DMS 273 (cell line): ENCODE measurements at regions not wholly inside any gene's neighbourhood (a gene's known extent, or its start where the extent isn't known, plus 50 kb on each side); places are given as distances from the start of the nearest gene placed in this dataset.

Experiments
- DNase-seq: peaks from one replicate; lab custom pipeline; 2025; ENCODE audit not compliant: unreplicated experiment; lab: John Stamatoyannopoulos, UW

- no peak for DNase-seq
These were observed 60.8 kb downstream of the CCNA1 start for GRCh38 chr13:36493046-36493445.

- no peak for DNase-seq
These were observed 63.1 kb downstream of the CCNA1 start for GRCh38 chr13:36495431-36495830.

GRCh38 chr13:36509369-36509768 is 77.1 kb downstream of the CCNA1 start:
- peak; percentile 13 for DNase-seq

GRCh38 chr13:36512771-36513170 is 80.5 kb downstream of the CCNA1 start:
- no peak for DNase-seq

- DNase-seq = peak; percentile 29
These were observed 81.0 kb downstream of the CCNA1 start for GRCh38 chr13:36513266-36513665.

GRCh38 chr13:36515466-36515865 is 83.2 kb downstream of the CCNA1 start:
- DNase-seq = no peak

- DNase-seq = no peak
These were observed 83.9 kb downstream of the CCNA1 start for GRCh38 chr13:36516225-36516624.

- no peak for DNase-seq
These were observed 86.4 kb downstream of the CCNA1 start for GRCh38 chr13:36518707-36519106.

- DNase-seq = no peak
These were observed 87.1 kb downstream of the CCNA1 start for GRCh38 chr13:36519432-36519831.

- DNase-seq = no peak
These were observed 87.8 kb downstream of the CCNA1 start for GRCh38 chr13:36520111-36520510.

- DNase-seq = no peak
These were observed 94.6 kb downstream of the CCNA1 start for GRCh38 chr13:36526897-36527296.

GRCh38 chr13:36528105-36528504 is 95.8 kb downstream of the CCNA1 start:
- no peak for DNase-seq

GRCh38 chr13:36530050-36530789 is 97.9 kb downstream of the CCNA1 start:
- DNase-seq = no peak

GRCh38 chr13:36530861-36531590 is 98.7 kb downstream of the CCNA1 start:
- DNase-seq = no peak

- no peak for DNase-seq
These were observed 99.6 kb downstream of the CCNA1 start for GRCh38 chr13:36531746-36532486.

GRCh38 chr13:36533806-36534205 is 101.5 kb downstream of the CCNA1 start:
- DNase-seq = no peak

- DNase-seq = no peak
These were observed 104.3 kb downstream of the CCNA1 start for GRCh38 chr13:36536546-36536945.

- DNase-seq = no peak
These were observed 111.4 kb downstream of the CCNA1 start for GRCh38 chr13:36543671-36544070.

- DNase-seq = peak; percentile 10
These were observed 115.8 kb downstream of the CCNA1 start for GRCh38 chr13:36548129-36548528.

- DNase-seq = no peak
These were observed 116.9 kb downstream of the CCNA1 start for GRCh38 chr13:36549126-36549702.

GRCh38 chr13:36549755-36550154 is 117.5 kb downstream of the CCNA1 start:
- DNase-seq = peak; percentile 71
